ENCODE measurements at regions not wholly inside any gene's neighbourhood (a gene's known extent, or its start where the extent isn't known, plus 50 kb on each side); places are given as distances from the start of the nearest gene placed in this dataset.
A peak's percentile ranks its signal among the peaks of the same experiment; 100 is the strongest.

DNA sequence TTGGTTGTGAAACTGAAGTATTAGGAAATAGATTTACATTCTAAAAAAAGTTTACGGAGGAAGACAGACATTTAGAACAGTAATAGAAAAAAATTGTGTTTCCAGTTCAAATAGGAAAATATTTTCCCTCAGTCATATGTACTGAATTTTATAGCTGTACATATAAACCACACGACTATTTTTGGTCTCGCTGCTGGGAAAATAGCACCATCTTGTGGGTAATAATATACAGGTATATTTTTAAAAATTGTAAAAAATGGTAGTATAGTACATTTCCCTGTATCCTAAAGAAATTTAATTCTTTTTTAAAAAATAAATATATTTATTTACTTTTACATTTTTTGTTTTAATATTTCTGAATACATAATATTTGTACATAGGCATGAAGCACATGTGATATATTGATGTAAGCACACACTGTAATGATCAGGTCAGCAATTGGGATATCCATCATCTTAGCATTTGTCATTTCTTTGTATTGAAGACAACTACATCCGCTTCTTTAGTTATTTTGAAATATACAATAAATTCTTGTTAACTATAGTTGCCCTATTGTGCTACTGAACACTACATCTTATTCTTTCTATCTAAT lies 168.6 kb downstream of the ALX1 start:
- DNase-seq = no peak
- intact Hi-C loops (cut with DNase I) = loop anchor here in 2 of 10 donors (5.0 to 10.0 kb wide), 2 partner anchors 136 to 374 kb away; no protein-coding TSS in a partner anchor
- WGBS, 4 donors = 58 to 60% (median 59%) methylated on average over 4 of the region's 4 CpGs

DNA sequence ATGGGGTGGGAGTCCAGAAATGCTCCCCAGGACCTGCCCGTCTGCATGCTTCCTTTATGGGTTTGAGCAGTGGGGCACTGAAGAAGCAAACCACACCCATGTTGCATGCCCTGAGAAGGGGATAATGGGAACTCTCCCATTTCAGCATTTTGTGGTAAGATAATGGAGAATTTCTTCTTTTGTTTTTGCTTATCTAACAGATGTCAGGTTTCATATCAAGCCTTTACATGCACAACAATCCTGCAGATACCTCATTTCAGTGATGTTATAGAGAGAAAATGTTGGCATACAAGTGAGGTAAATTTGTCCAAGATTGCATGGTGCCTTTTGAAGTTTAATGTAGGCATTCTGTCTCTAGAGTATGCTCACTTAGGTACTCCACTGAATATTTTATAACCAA lies 177.0 kb downstream of the ALX1 start:
- TF ChIP-seq, protein P1, sequence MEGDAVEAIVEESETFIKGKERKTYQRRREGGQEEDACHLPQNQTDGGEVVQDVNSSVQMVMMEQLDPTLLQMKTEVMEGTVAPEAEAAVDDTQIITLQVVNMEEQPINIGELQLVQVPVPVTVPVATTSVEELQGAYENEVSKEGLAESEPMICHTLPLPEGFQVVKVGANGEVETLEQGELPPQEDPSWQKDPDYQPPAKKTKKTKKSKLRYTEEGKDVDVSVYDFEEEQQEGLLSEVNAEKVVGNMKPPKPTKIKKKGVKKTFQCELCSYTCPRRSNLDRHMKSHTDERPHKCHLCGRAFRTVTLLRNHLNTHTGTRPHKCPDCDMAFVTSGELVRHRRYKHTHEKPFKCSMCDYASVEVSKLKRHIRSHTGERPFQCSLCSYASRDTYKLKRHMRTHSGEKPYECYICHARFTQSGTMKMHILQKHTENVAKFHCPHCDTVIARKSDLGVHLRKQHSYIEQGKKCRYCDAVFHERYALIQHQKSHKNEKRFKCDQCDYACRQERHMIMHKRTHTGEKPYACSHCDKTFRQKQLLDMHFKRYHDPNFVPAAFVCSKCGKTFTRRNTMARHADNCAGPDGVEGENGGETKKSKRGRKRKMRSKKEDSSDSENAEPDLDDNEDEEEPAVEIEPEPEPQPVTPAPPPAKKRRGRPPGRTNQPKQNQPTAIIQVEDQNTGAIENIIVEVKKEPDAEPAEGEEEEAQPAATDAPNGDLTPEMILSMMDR (IDR thresholded peaks at IDR 0.05) = no peak
- TF ChIP-seq POLR2A (IDR thresholded peaks at IDR 0.05) = no peak
- H3K27me3 ChIP-seq = peaks cover 0 to 6% (median 0%) of the 10 kb centered on the region in 9 donors
- H3K36me3 ChIP-seq = no peaks in the 10 kb centered on the region
- DNase-seq (no peak), ATAC-seq (no peak)
- no peak overlapping the region for H3K27ac ChIP-seq
- 76 to 100% (median 83%) methylated on average over 1 of the region's 1 CpG for WGBS, 4 donors
- no peaks in the 10 kb centered on the region for H3K4me1 ChIP-seq
- H3K9me3 ChIP-seq = no peaks in the 10 kb centered on the region
- intact Hi-C loops (cut with DNase I) = no loop called here
- no peak overlapping the region for H3K4me3 ChIP-seq

More for the DNA sequence above, 168.6 kb downstream of the ALX1 start:
- no peak for TF ChIP-seq POLR2A (IDR thresholded peaks at IDR 0.05)
- TF ChIP-seq, protein P1 (IDR thresholded peaks at IDR 0.05) = peak in 8 of 12 donors; percentile 12 to 48 (median 23)
- no peak for ATAC-seq
- H3K36me3 ChIP-seq = no peaks in the 10 kb centered on the region
- no peaks in the 10 kb centered on the region for H3K4me1 ChIP-seq
- no peaks in the 10 kb centered on the region for H3K9me3 ChIP-seq
- no peak overlapping the region for H3K4me3 ChIP-seq
- H3K27me3 ChIP-seq = peaks cover 0 to 17% (median 0%) of the 10 kb centered on the region in 9 donors
- H3K27ac ChIP-seq = no peak overlapping the region

DNA sequence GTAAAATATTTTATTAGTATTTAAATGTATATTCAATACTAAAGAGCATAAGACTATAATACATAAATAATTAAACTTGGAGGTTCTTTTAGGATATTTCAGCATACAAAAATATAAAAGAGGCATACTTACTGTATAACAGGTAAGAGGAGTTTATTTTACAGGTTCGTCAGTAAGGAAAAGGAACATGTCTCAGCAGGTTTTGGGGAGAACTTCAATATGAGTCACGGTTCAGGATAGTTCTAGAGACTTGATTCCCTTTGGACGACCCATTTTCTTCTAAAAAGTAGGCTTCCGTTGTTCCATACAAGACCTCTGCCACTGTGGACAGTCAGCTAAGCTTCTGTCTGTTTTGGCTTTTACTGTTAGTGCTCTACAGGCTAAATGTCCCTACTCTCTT lies 181.1 kb downstream of the ALX1 start:
- ATAC-seq = no peak
- no peak for DNase-seq
- no peak overlapping the region for H3K27ac ChIP-seq
- H3K9me3 ChIP-seq = no peaks in the 10 kb centered on the region
- H3K36me3 ChIP-seq = no peaks in the 10 kb centered on the region
- H3K27me3 ChIP-seq = peaks cover 0 to 22% (median 0%) of the 10 kb centered on the region in 9 donors
- no peak overlapping the region for H3K4me3 ChIP-seq
- no peaks in the 10 kb centered on the region for H3K4me1 ChIP-seq
- intact Hi-C loops (cut with DNase I) = no loop called here
- TF ChIP-seq POLR2A (IDR thresholded peaks at IDR 0.05) = no peak
- TF ChIP-seq, protein P1 (IDR thresholded peaks at IDR 0.05) = no peak
- 85 to 90% (median 87%) methylated on average over 4 of the region's 4 CpGs for WGBS, 4 donors

DNA sequence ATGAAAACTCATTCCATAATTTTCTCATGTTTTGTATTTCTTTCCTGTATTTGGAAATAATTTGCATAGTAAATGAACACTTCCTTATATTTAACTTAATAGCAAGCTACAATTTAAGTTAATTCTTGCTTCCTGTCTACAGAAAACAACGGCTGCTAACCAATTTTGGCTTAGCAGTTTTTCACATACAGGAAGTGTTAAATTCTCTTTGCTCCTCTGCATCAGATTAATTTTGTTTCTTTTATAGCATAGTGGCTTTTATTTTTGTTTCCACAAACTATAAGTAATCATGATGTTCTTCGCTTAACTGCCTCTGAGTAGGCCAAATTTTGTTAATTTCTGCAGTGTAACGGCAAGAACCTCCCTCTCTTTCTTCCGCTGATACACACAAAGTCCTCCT lies 182.9 kb downstream of the ALX1 start:
- Histone ChIP-seq H3K36me3 (no peaks in the 10 kb centered on the region), H3K9me3 (no peaks in the 10 kb centered on the region), H3K4me1 (no peaks in the 10 kb centered on the region), H3K27me3 (peaks cover 0 to 27% (median under 1%) of the 10 kb centered on the region in 9 donors), H3K4me3 (no peak overlapping the region), H3K27ac (no peak overlapping the region)
- DNase-seq = no peak
- TF ChIP-seq, protein P1 (IDR thresholded peaks at IDR 0.05) = no peak
- no peak for TF ChIP-seq POLR2A (IDR thresholded peaks at IDR 0.05)
- no peak for ATAC-seq
- WGBS, 4 donors = 57 to 76% (median 72%) methylated on average over 4 of the region's 4 CpGs
- intact Hi-C loops (cut with DNase I) = no loop called here
